WTC11 (cell line): ENCODE measurements at regions not wholly inside any gene's neighbourhood (a gene's known extent, or its start where the extent isn't known, plus 50 kb on each side); places are given as distances from the start of the nearest gene placed in this dataset.
A peak's percentile ranks its signal among the peaks of the same experiment; 100 is the strongest.

ENCODE experiments used
- ATF1 ChIP-seq: sonication (generic); formaldehyde crosslinking; IDR thresholded peaks from 2 replicates; pipeline ENCODE4 v1.8.1; 2023; ENCODE audit warnings: mild to moderate bottlenecking, moderate library complexity, missing genetic modification reagents
- CTCF ChIP-seq: fragments of 200-600 bp; IDR thresholded peaks from 2 replicates; pipeline ENCODE4 v1.8.0; 2022; ENCODE audit warnings: antibody characterized with exemption
- E2F4 ChIP-seq: sonication (generic); formaldehyde crosslinking; IDR thresholded peaks from 2 replicates; pipeline ENCODE4 v1.8.1; 2022; ENCODE audit warnings: low read depth, mild to moderate bottlenecking, moderate library complexity, missing genetic modification reagents, borderline replicate concordance
- E2F5 ChIP-seq: sonication (generic); formaldehyde crosslinking; IDR thresholded peaks from 2 replicates; pipeline ENCODE4 v1.8.1; 2022; ENCODE audit warnings: mild to moderate bottlenecking, moderate library complexity, missing genetic modification reagents
- EMX1 ChIP-seq: fragments of 250-450 bp; sonication (Bioruptor Pico); IDR thresholded peaks from 2 replicates; pipeline ENCODE4 v1.8.0; 2021; ENCODE audit warnings: mild to moderate bottlenecking
- ESRRA ChIP-seq: sonication (generic); formaldehyde crosslinking; IDR thresholded peaks from 2 replicates; pipeline ENCODE4 v1.8.1; 2022; ENCODE audit warnings: mild to moderate bottlenecking, missing genetic modification reagents, borderline replicate concordance
- ETV6 ChIP-seq: sonication (generic); formaldehyde crosslinking; IDR thresholded peaks from 2 replicates; pipeline ENCODE4 v1.8.1; 2022; ENCODE audit warnings: mild to moderate bottlenecking, missing genetic modification reagents
- HMGXB4 ChIP-seq: sonication (generic); formaldehyde crosslinking; IDR thresholded peaks from 2 replicates; pipeline ENCODE4 v1.8.1; 2023; ENCODE audit warnings: mild to moderate bottlenecking, moderate library complexity, missing genetic modification reagents
- MYBL2 ChIP-seq: sonication (generic); formaldehyde crosslinking; IDR thresholded peaks from 2 replicates; pipeline ENCODE4 v1.8.1; 2023; ENCODE audit warnings: mild to moderate bottlenecking, moderate library complexity, missing genetic modification reagents
- PRDM15 ChIP-seq: sonication (generic); formaldehyde crosslinking; IDR thresholded peaks from 2 replicates; pipeline ENCODE4 v1.8.0; 2022; ENCODE audit warnings: missing genetic modification reagents
- ZNF121 ChIP-seq: sonication (generic); formaldehyde crosslinking; IDR thresholded peaks from 2 replicates; pipeline ENCODE4 v1.8.0; 2023; ENCODE audit warnings: missing genetic modification reagents
- ZNF232 ChIP-seq: sonication (generic); formaldehyde crosslinking; IDR thresholded peaks from 2 replicates; pipeline ENCODE4 v1.8.0; 2022; ENCODE audit warnings: mild to moderate bottlenecking, missing genetic modification reagents
- ZNF671 ChIP-seq: fragments of 250-450 bp; sonication (Bioruptor Pico); IDR thresholded peaks from 2 replicates; pipeline ENCODE4 v1.8.0; 2021; ENCODE audit warnings: mild to moderate bottlenecking

- TF ChIP-seq CTCF (peak; percentile 43; the same call in 1 of the 2 replicates), MYBL2 (no peak), PRDM15 (no peak), ETV6 (CRISPR knock-in tag) (no peak), ZNF232 (CRISPR knock-in tag) (no peak), E2F4 (CRISPR knock-in tag) (no peak), ZNF671 (no peak), HMGXB4 (no peak), ESRRA (no peak), ZNF121 (CRISPR knock-in tag) (no peak), EMX1 (CRISPR knock-in tag) (no peak), E2F5 (no peak), ATF1 (CRISPR knock-in tag) (no peak)
These were observed 354.1 kb upstream of the MAP3K7 start for GRCh38 chr6:90940812-90941481.
